MM.1S (cell line): ENCODE measurements at regions not wholly inside any gene's neighbourhood (a gene's known extent, or its start where the extent isn't known, plus 50 kb on each side); places are given as distances from the start of the nearest gene placed in this dataset.

Experiments
- DNase-seq: peaks from one replicate; pipeline ENCODE4 v3.0.0-alpha.2; 2015
- H2AFZ ChIP-seq: fragments of 300-600 bp; sonication (generic); 2 replicates; pipeline ENCODE4 v1.6.0; 2016; ENCODE audit warnings: antibody characterized with exemption, low read length
- H3F3A ChIP-seq: fragments of 300-600 bp; sonication (generic); 2 replicates; pipeline ENCODE4 v1.6.1; 2016; ENCODE audit warnings: mild to moderate bottlenecking, antibody characterized with exemption, low read length, moderate library complexity, mixed read lengths; ENCODE audit not compliant: insufficient read depth
- H3K27ac ChIP-seq: fragments of 300-600 bp; sonication (generic); 2 replicates; pipeline ENCODE4 v1.5.1; 2016; ENCODE audit warnings: mild to moderate bottlenecking, low read length
- H3K27me3 ChIP-seq: fragments of 300-600 bp; sonication (generic); replicated peaks from 2 replicates; pipeline ENCODE4 v1.6.0; 2016; ENCODE audit warnings: low read length; ENCODE audit not compliant: insufficient read depth
- H3K36me3 ChIP-seq: fragments of 300-600 bp; sonication (generic); replicated peaks from 2 replicates; pipeline ENCODE4 v1.6.1; 2016; ENCODE audit warnings: mild to moderate bottlenecking, low read length, mixed read lengths; ENCODE audit not compliant: insufficient read depth
- H3K4me1 ChIP-seq: fragments of 300-600 bp; sonication (generic); 2 replicates; pipeline ENCODE4 v1.6.1; 2016; ENCODE audit warnings: low read length, mixed read lengths
- H3K4me2 ChIP-seq: fragments of 300-600 bp; sonication (generic); 2 replicates; pipeline ENCODE4 v1.6.0; 2016; ENCODE audit warnings: low read depth, low read length
- H3K4me3 ChIP-seq: fragments of 300-600 bp; sonication (generic); 2 replicates; pipeline ENCODE4 v1.5.1; 2016; ENCODE audit warnings: low read length, mixed read lengths
- H3K79me2 ChIP-seq: fragments of 300-600 bp; sonication (generic); 2 replicates; pipeline ENCODE4 v1.6.1; 2016; ENCODE audit warnings: mixed run types, low read length, mixed read lengths
- H3K9ac ChIP-seq: fragments of 300-600 bp; sonication (generic); 2 replicates; pipeline ENCODE4 v1.6.1; 2016; ENCODE audit warnings: low read length, mixed read lengths
- H3K9me2 ChIP-seq: fragments of 300-600 bp; sonication (generic); replicated peaks from 2 replicates; pipeline ENCODE4 v1.6.1; 2016; ENCODE audit warnings: mild to moderate bottlenecking, low read length, mixed read lengths; ENCODE audit not compliant: insufficient read depth
- H3K9me3 ChIP-seq: fragments of 300-600 bp; sonication (generic); replicated peaks from 2 replicates; pipeline ENCODE4 v1.6.1; 2016; ENCODE audit warnings: mild to moderate bottlenecking, low read length, mixed read lengths; ENCODE audit not compliant: insufficient read depth
- H4K20me1 ChIP-seq: fragments of 300-600 bp; sonication (generic); 2 replicates; pipeline ENCODE4 v1.6.1; 2016; ENCODE audit warnings: mild to moderate bottlenecking, low read length, moderate library complexity, mixed read lengths; ENCODE audit not compliant: insufficient read depth
- CTCF ChIP-seq: fragments of 300-600 bp; sonication (generic); IDR thresholded peaks from 2 replicates; pipeline ENCODE4 v1.5.1; 2016; ENCODE audit warnings: antibody characterized with exemption, low read length, mixed read lengths
- EZH2 ChIP-seq: fragments of 300-600 bp; sonication (generic); optimal IDR thresholded peaks from 2 replicates; pipeline ENCODE3; 2017; ENCODE audit warnings: low read depth, mild to moderate bottlenecking, antibody characterized with exemption, low read length, mixed read lengths
- EZH2phosphoT487 ChIP-seq: fragments of 300-600 bp; sonication (generic); IDR thresholded peaks from 2 replicates; pipeline ENCODE4 v1.6.1; 2018; ENCODE audit warnings: antibody characterized with exemption, low read length

- TF ChIP-seq EZH2 (no peak), EZH2phosphoT487 (no peak), CTCF (no peak)
- Histone ChIP-seq H3K79me2 (no peaks in the 10 kb centered on the region), H3K4me2 (no peak overlapping the region), H3F3A (no peaks in the 10 kb centered on the region), H2AFZ (no peak overlapping the region), H3K4me1 (no peaks in the 10 kb centered on the region), H3K9ac (no peak overlapping the region), H3K36me3 (no peaks in the 10 kb centered on the region), H4K20me1 (no peaks in the 10 kb centered on the region), H3K9me3 (no peaks in the 10 kb centered on the region), H3K9me2 (no peaks in the 10 kb centered on the region), H3K4me3 (no peak overlapping the region), H3K27ac (no peak overlapping the region), H3K27me3 (no peaks in the 10 kb centered on the region)
- DNase-seq, result no peak
Observed at GRCh38 chr13:31421756-31422155, 222.0 kb downstream of the B3GLCT start.

- Histone ChIP-seq H3K4me2 (peak overlapping the region; percentile 27; the same call in 1 of the 2 replicates), H3K9ac (no peak overlapping the region)
Observed at GRCh38 chr13:31424130-31424729, 224.5 kb downstream of the B3GLCT start.

GRCh38 chr13:31426395-31426794 lies 226.6 kb downstream of the B3GLCT start:
- no peaks in the 10 kb centered on the region for H3K9me3 ChIP-seq

More at GRCh38 chr13:31424130-31424729, 224.5 kb downstream of the B3GLCT start:
- peak; percentile 64 for DNase-seq
- no peaks in the 10 kb centered on the region for H3K36me3 ChIP-seq
- peak overlapping the region; percentile 48; the same call in 1 of the 2 replicates for H2AFZ ChIP-seq
- H4K20me1 ChIP-seq, result no peaks in the 10 kb centered on the region
- no peaks in the 10 kb centered on the region for H3K79me2 ChIP-seq
- H3K27me3 ChIP-seq, result no peaks in the 10 kb centered on the region
- no peaks in the 10 kb centered on the region for H3K9me3 ChIP-seq
- no peaks in the 10 kb centered on the region for H3F3A ChIP-seq
- no peak overlapping the region for H3K27ac ChIP-seq
- no peaks in the 10 kb centered on the region for H3K4me1 ChIP-seq
- TF ChIP-seq EZH2 (no peak), EZH2phosphoT487 (no peak), CTCF (peak; percentile 73)
- H3K4me3 ChIP-seq, result no peak overlapping the region
- no peaks in the 10 kb centered on the region for H3K9me2 ChIP-seq

More at GRCh38 chr13:31426395-31426794, 226.6 kb downstream of the B3GLCT start:
- H3K27ac ChIP-seq, result no peak overlapping the region
- H4K20me1 ChIP-seq, result no peaks in the 10 kb centered on the region
- no peaks in the 10 kb centered on the region for H3F3A ChIP-seq
- no peaks in the 10 kb centered on the region for H3K36me3 ChIP-seq
- no peaks in the 10 kb centered on the region for H3K27me3 ChIP-seq
- no peak for TF ChIP-seq CTCF
- no peak for TF ChIP-seq EZH2
- no peak for TF ChIP-seq EZH2phosphoT487
- H3K9ac ChIP-seq, result no peak overlapping the region
- H2AFZ ChIP-seq, result no peak overlapping the region
- no peaks in the 10 kb centered on the region for H3K79me2 ChIP-seq
- H3K4me3 ChIP-seq, result no peak overlapping the region
- H3K9me2 ChIP-seq, result no peaks in the 10 kb centered on the region
- no peaks in the 10 kb centered on the region for H3K4me1 ChIP-seq
- no peak overlapping the region for H3K4me2 ChIP-seq
- no peak for DNase-seq
